Natural killer cell (primary cell): ENCODE measurements at regions not wholly inside any gene's neighbourhood (a gene's known extent, or its start where the extent isn't known, plus 50 kb on each side); places are given as distances from the start of the nearest gene placed in this dataset.

Experiments used
- ATAC-seq, 3 donors: fragments of 150-1000 bp in 2 of 3; fragments of 200-7000 bp in 1 of 3; cut with Tn5 transposase; 1 replicate in 1 of 3; 2 replicates in 2 of 3; pipeline ENCODE4 v1.10.0; 2021; ENCODE audit warnings: mild to moderate bottlenecking in 2 of 3, moderate library complexity in 2 of 3
- DNase-seq, 2 donors: peaks; one replicate each; pipeline versions ENCODE4 v3.0.0 to v3.0.0-alpha.2; 2013 to 2021; ENCODE audit warnings: mixed read lengths in 1 of 2
- H3K27ac ChIP-seq: one replicate; pipeline ENCODE4 v1.5.1; 2013; ENCODE audit warnings: mild to moderate bottlenecking, low read length
- H3K27me3 ChIP-seq: one replicate; pipeline ENCODE4 v1.6.1; 2013; ENCODE audit warnings: low read length; ENCODE audit not compliant: control insufficient read depth, insufficient read depth
- H3K36me3 ChIP-seq: one replicate; pipeline ENCODE4 v1.6.1; 2013; ENCODE audit warnings: low read length; ENCODE audit not compliant: control insufficient read depth, insufficient read depth
- H3K4me1 ChIP-seq: one replicate; pipeline ENCODE4 v1.6.1; 2013; ENCODE audit warnings: low read length; ENCODE audit not compliant: control insufficient read depth, insufficient read depth
- H3K4me3 ChIP-seq: one replicate; pipeline ENCODE4 v1.5.1; 2013; ENCODE audit warnings: low read length
- H3K9me3 ChIP-seq: one replicate; pipeline ENCODE4 v1.6.1; 2013; ENCODE audit warnings: low read length; ENCODE audit not compliant: control insufficient read depth, insufficient read depth
- H3K27ac Mint-ChIP-seq, 2 donors: one replicate each; pipeline ENCODE4 v1.8.0; 2022; ENCODE audit warnings: mild to moderate bottlenecking in 2 of 2, mixed read lengths in 2 of 2, moderate library complexity in 1 of 2
- H3K27me3 Mint-ChIP-seq, 2 donors: one replicate each; pipeline ENCODE4 v1.8.0; 2022; ENCODE audit warnings: low read depth in 2 of 2, mixed read lengths in 2 of 2
- H3K36me3 Mint-ChIP-seq: one replicate; pipeline ENCODE4 v1.8.0; 2022; ENCODE audit warnings: mixed read lengths
- H3K4me1 Mint-ChIP-seq, 2 donors: one replicate each; pipeline ENCODE4 v1.8.0; 2022; ENCODE audit warnings: mixed read lengths in 2 of 2
- H3K4me3 Mint-ChIP-seq: one replicate; pipeline ENCODE4 v1.8.0; 2022; ENCODE audit warnings: mild to moderate bottlenecking, moderate library complexity, mixed read lengths
- H3K9me3 Mint-ChIP-seq, 2 donors: one replicate each; pipeline ENCODE4 v1.8.0; 2022; ENCODE audit warnings: mixed read lengths in 2 of 2
- CTCF ChIP-seq: fragments of 200-600 bp; IDR thresholded peaks from one replicate; pipeline ENCODE4 v1.8.0; 2022; ENCODE audit warnings: antibody characterized with exemption
- WGBS: methylation state at CpG from one replicate; pipeline ENCODE4 v1.1.7; 2013; ENCODE audit warnings: missing lambda C conversion rate; ENCODE audit not compliant: insufficient coverage; 5-methylcytosine and 5-hydroxymethylcytosine counted together
- intact Hi-C: fragments of 100-400 bp; cut with micrococcal nuclease; formaldehyde crosslinking; loops from one replicate; pipeline ENCODE4 v1.14.2; 2022

- H3K9me3 ChIP-seq, result no peaks in the 10 kb centered on the region
- no peak for ATAC-seq
- no peak overlapping the region for H3K4me3 Mint-ChIP-seq
- no peak overlapping the region for H3K4me3 ChIP-seq
- no peak for DNase-seq
- H3K4me1 ChIP-seq, result no peaks in the 10 kb centered on the region
- intact Hi-C loops, result no loop called here
- H3K27ac Mint-ChIP-seq, result no peak overlapping the region
- H3K4me1 Mint-ChIP-seq, result no peaks in the 10 kb centered on the region
- no peaks in the 10 kb centered on the region for H3K9me3 Mint-ChIP-seq
- H3K27me3 ChIP-seq, result no peaks in the 10 kb centered on the region
- no peak overlapping the region for H3K27ac ChIP-seq
- H3K36me3 ChIP-seq, result no peaks in the 10 kb centered on the region
- WGBS, result 63% methylated on average over 2 of the region's 2 CpGs
- no peaks in the 10 kb centered on the region for H3K36me3 Mint-ChIP-seq
- H3K27me3 Mint-ChIP-seq, result no peaks in the 10 kb centered on the region
- TF ChIP-seq CTCF, result no peak
These were observed 210.7 kb downstream of the PDCD6IP start for GRCh38 chr3:34008836-34009809.

- Histone ChIP-seq H3K36me3 (no peaks in the 10 kb centered on the region), H3K27ac (no peak overlapping the region), H3K4me1 (peaks cover 13% of the 10 kb centered on the region), H3K27me3 (no peaks in the 10 kb centered on the region), H3K4me3 (no peak overlapping the region), H3K9me3 (no peaks in the 10 kb centered on the region)
- H3K4me3 Mint-ChIP-seq, result no peak overlapping the region
- H3K27ac Mint-ChIP-seq, result no peak overlapping the region
- no peak for TF ChIP-seq CTCF
- H3K4me1 Mint-ChIP-seq, result peaks cover 13 to 18% of the 10 kb centered on the region in 2 donors
- H3K36me3 Mint-ChIP-seq, result no peaks in the 10 kb centered on the region
- H3K27me3 Mint-ChIP-seq, result no peaks in the 10 kb centered on the region
- 96% methylated on average over 3 of the region's 3 CpGs for WGBS
- no peaks in the 10 kb centered on the region for H3K9me3 Mint-ChIP-seq
- intact Hi-C loops, result no loop called here
- DNase-seq, result no peak
- no peak for ATAC-seq
These were observed 213.0 kb downstream of the PDCD6IP start for GRCh38 chr3:34011171-34012101.

- Mint-ChIP-seq H3K27me3 (no peaks in the 10 kb centered on the region), H3K36me3 (no peaks in the 10 kb centered on the region), H3K4me1 (peaks cover 20 to 24% of the 10 kb centered on the region in 2 donors), H3K4me3 (no peak overlapping the region), H3K9me3 (no peaks in the 10 kb centered on the region), H3K27ac (no peak overlapping the region)
- DNase-seq (no peak), ATAC-seq (no peak)
- Histone ChIP-seq H3K4me1 (peaks cover 19% of the 10 kb centered on the region), H3K27ac (no peak overlapping the region), H3K4me3 (no peak overlapping the region), H3K27me3 (no peaks in the 10 kb centered on the region), H3K9me3 (no peaks in the 10 kb centered on the region), H3K36me3 (no peaks in the 10 kb centered on the region)
- TF ChIP-seq CTCF, result no peak
- intact Hi-C loops, result no loop called here
- WGBS, result 90% methylated on average over 2 of the region's 2 CpGs
These were observed 213.7 kb downstream of the PDCD6IP start for GRCh38 chr3:34012102-34012461.
